ENCODE measurements at regions not wholly inside any gene's neighbourhood (a gene's known extent, or its start where the extent isn't known, plus 50 kb on each side); places are given as distances from the start of the nearest gene placed in this dataset.

DNA sequence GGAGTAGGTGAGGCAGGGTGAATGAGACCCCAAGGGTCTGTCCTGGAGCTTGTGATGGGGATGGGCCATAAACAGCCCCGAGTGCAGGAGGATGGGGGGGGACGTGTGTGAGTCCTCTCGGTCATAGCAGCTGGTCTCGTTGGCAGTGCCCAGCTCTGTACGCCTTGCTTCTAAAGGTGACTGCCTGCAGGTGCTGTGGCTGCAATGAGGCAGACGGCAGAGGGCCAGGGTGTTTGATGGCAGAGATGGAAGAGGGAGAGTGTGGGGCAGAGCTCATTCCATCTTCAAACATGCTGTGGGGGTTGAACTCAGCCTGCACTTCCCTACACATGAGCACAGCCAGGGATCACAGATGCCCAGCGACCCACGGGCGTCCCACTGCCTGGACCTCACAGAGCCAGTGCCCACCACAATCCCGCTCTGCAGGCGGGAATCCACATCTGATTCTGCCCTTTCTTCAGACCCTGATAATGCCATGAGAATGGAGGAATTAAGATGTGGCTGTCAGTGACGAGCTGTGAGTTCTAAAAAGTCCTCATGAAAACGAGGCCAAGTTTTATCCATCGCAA lies 123.3 kb upstream of the CDH4 start:
- ATAC-seq (ENCODE audit: low FRiP score), result no peak
- TF ChIP-seq, protein P1, sequence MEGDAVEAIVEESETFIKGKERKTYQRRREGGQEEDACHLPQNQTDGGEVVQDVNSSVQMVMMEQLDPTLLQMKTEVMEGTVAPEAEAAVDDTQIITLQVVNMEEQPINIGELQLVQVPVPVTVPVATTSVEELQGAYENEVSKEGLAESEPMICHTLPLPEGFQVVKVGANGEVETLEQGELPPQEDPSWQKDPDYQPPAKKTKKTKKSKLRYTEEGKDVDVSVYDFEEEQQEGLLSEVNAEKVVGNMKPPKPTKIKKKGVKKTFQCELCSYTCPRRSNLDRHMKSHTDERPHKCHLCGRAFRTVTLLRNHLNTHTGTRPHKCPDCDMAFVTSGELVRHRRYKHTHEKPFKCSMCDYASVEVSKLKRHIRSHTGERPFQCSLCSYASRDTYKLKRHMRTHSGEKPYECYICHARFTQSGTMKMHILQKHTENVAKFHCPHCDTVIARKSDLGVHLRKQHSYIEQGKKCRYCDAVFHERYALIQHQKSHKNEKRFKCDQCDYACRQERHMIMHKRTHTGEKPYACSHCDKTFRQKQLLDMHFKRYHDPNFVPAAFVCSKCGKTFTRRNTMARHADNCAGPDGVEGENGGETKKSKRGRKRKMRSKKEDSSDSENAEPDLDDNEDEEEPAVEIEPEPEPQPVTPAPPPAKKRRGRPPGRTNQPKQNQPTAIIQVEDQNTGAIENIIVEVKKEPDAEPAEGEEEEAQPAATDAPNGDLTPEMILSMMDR (IDR thresholded peaks at IDR 0.05), result no peak
- DNase-seq (ENCODE audit: low spot score), result no peak

DNA sequence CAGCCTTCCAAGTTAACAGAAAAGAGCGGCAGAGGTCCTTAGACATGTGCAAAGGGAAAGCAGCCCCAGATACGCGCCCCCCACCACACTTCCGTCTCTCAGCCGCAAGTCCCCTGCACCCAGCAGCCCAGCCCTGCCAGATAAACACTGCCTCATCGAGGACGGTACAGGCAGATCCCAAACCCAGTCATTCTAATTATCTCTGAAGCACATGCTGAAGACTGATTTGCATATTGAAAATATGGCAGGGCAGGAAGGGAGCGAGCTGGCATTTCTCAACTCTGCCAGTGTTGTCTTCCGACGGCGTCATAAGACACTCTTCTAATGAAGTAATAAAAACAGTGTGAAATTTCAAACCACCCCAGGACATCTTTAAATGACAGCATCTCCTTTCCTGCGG lies 122.8 kb upstream of the CDH4 start:
- ATAC-seq (ENCODE audit: low FRiP score) (no peak), DNase-seq (ENCODE audit: low spot score) (no peak)
- TF ChIP-seq, protein P1 (IDR thresholded peaks at IDR 0.05), result no peak

DNA sequence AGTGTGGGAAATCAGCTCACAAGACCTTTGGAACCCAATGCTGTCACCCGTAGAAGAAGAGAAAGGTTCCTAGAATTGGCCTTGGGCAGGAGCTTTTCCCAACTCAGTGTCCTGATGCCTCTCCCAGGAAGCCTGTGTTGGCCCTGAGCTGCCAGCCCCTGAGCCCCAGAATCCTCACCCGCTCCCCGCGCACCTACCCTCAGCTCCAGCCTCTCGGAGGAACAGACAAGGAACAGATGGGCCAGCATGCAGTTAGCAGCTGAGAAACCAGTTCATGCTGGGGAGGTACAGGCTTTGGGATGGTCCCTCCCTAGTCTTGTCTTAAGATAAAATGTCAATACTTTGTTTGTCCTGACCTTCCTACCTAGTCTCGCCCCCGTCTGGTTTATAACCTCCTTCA lies 121.9 kb upstream of the CDH4 start:
- TF ChIP-seq, protein P1 (IDR thresholded peaks at IDR 0.05), result no peak
- DNase-seq (ENCODE audit: low spot score) (no peak), ATAC-seq (ENCODE audit: low FRiP score) (no peak)

DNA sequence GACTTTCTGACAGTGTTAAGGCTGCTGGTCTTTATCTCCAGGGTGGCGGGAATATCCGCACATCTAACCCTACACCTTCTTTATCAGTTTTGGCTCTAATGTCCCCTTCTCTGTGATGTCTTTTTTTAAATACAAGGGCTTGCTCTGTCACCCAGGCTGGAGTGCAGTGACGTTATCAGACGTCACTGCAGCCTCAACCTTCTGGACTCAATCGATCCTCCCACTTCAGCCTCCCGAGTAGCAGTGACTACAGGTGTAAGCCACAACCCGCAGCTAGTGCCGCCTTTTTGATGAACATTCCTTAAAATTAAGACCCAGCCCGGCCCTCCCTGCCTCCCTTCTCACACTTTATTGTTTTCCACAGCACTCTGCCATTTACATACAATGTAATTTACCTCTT lies 120.1 kb upstream of the CDH4 start:
- DNase-seq (ENCODE audit: low spot score), result no peak
- TF ChIP-seq, protein P1 (IDR thresholded peaks at IDR 0.05), result no peak
- ATAC-seq (ENCODE audit: low FRiP score), result no peak

DNA sequence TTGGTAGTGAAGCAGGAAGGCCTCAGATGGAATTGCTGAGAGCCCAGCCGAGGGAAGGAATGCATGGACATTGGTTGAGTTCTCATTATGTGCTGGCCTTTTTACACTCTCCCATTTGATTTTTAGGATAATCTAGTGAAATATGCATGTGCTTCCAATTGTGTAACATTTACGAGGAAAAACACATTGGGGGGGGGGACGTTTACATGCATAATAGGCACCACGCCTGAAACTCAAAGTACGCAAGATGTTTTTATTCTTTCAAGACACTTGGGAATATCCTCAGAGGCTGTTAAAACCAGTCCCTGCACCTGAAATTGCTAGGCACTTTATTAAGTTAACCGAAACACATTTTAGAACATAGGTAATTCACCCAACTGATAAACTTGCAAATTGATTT lies 118.5 kb upstream of the CDH4 start:
- ATAC-seq (ENCODE audit: low FRiP score), result no peak
- TF ChIP-seq, protein P1 (IDR thresholded peaks at IDR 0.05), result no peak
- DNase-seq (ENCODE audit: low spot score), result no peak

DNA sequence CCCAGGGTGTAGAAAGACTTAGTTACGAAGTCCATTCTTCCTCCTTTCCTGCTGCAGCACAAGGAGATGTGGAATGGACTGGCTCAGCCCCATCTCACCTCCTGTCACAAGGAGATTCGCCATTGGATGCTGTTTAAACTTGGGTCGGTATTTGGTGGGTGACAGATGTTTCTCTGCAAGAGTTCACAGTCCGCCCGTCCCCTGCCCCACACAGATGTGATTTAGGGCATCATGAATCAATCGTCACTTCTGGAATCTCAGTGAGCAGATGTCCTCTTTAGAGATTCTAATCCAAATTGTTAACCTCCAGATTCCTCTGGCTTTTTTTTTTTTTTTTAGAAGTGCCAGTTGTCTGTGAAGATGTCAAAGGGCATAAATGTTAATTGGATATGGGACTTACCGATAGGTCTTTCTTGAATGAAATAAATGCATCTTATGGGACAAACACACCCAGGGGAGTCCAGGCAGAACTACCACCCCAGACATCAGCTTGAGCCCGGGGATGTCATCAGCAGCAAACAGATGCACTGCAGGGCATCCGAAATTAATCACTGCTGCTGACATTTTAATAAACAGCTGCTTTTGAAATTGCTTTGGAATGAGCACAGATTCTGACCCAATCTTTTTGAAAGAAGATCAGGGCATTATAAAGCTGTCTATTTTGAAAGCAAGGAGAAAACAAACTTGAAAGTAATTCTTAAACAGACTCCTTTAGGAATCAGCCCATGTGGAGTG lies 117.6 kb upstream of the CDH4 start:
- DNase-seq (ENCODE audit: low spot score), result no peak
- ATAC-seq (ENCODE audit: low FRiP score), result no peak
- TF ChIP-seq, protein P1 (IDR thresholded peaks at IDR 0.05), result no peak

DNA sequence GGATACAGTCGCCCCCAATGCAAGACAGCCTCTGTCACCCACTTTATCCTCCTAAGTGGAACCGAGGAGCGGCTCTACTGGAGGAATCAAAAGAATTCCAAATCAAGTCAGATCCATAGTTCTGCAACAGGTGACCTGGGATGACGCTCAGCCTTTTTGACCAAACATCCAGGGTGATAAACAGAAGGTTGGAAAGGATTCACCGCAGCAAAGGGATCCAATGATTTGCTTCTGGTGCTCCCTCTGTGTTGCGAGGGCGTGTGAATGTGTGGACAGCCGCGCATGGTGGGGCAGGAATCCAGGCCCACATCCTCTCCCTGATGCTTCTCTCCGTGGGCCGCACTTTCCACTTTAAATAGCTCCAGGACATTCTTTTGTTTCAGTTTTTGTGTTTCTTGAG lies 116.8 kb upstream of the CDH4 start:
- no peak for ATAC-seq (ENCODE audit: low FRiP score)
- TF ChIP-seq, protein P1 (IDR thresholded peaks at IDR 0.05), result no peak
- DNase-seq (ENCODE audit: low spot score), result no peak
